PC-9 (cell line): ENCODE measurements at regions not wholly inside any gene's neighbourhood (a gene's known extent, or its start where the extent isn't known, plus 50 kb on each side); places are given as distances from the start of the nearest gene placed in this dataset.

Source experiments
- BruUV-seq: library from RNA; stranded (reverse); fragments of 400-500 nt; replicated peaks from 2 replicates; lab custom pipeline; 2021; lab: Mats Ljungman, UMichigan
- CTCF ChIA-PET: fragments of 300-600 bp; sonication (Branson Sonifier 250); formaldehyde crosslinking; loops from one replicate; lab custom pipeline; 2022; ENCODE audit warnings: antibody characterized with exemption; lab: Charles Lee
- POLR2A ChIA-PET: fragments of 300-600 bp; sonication (Branson Sonifier 250); formaldehyde crosslinking; loops from one replicate; lab custom pipeline; 2022; ENCODE audit warnings: antibody characterized with exemption; ENCODE audit not compliant: unreplicated experiment; lab: Charles Lee
- DNase-seq, 2 experiments: peaks; one replicate each; pipeline versions ENCODE4 v3.0.0 to v3.0.0-alpha.2; 2015 to 2022; ENCODE audit warnings: mixed read lengths in 1 of 2
- H2AFZ ChIP-seq: fragments of 200-600 bp; sonication (generic); 2 replicates; pipeline ENCODE4 v1.8.1; 2017; ENCODE audit warnings: antibody characterized with exemption
- H3F3A ChIP-seq: fragments of 200-600 bp; sonication (generic); 2 replicates; pipeline ENCODE4 v1.8.1; 2017; ENCODE audit warnings: antibody characterized with exemption, mild to moderate bottlenecking, low read depth; ENCODE audit not compliant: insufficient read depth
- H3K27ac ChIP-seq: fragments of 200-600 bp; sonication (generic); 2 replicates; pipeline ENCODE4 v1.6.1; 2016; ENCODE audit warnings: mixed run types
- H3K27me3 ChIP-seq: fragments of 200-600 bp; sonication (generic); 2 replicates; pipeline ENCODE4 v1.6.1; 2016; ENCODE audit warnings: low read depth, mixed run types; ENCODE audit not compliant: insufficient read depth
- H3K36me3 ChIP-seq: fragments of 200-600 bp; sonication (generic); 2 replicates; pipeline ENCODE4 v1.6.1; 2016; ENCODE audit warnings: low read depth, mixed run types
- H3K4me1 ChIP-seq: fragments of 200-600 bp; sonication (generic); replicated peaks from 2 replicates; pipeline ENCODE4 v1.6.1; 2016; ENCODE audit warnings: mixed run types; ENCODE audit not compliant: insufficient read depth
- H3K4me2 ChIP-seq: fragments of 200-600 bp; sonication (generic); 2 replicates; pipeline ENCODE4 v1.6.1; 2017; ENCODE audit warnings: mixed run types
- H3K4me3 ChIP-seq: fragments of 200-600 bp; sonication (generic); 2 replicates; pipeline ENCODE4 v1.6.1; 2016; ENCODE audit warnings: mixed run types
- H3K79me2 ChIP-seq: fragments of 200-600 bp; sonication (generic); 2 replicates; pipeline ENCODE4 v1.6.1; 2017; ENCODE audit warnings: low read depth, mixed run types
- H3K9me2 ChIP-seq: fragments of 200-600 bp; sonication (generic); 2 replicates; pipeline ENCODE4 v1.8.1; 2017; ENCODE audit warnings: mild to moderate bottlenecking; ENCODE audit not compliant: insufficient read depth
- H3K9me3 ChIP-seq: fragments of 200-600 bp; sonication (generic); 2 replicates; pipeline ENCODE4 v1.8.1; 2016; ENCODE audit warnings: low read depth; ENCODE audit not compliant: insufficient read depth
- H4K20me1 ChIP-seq: fragments of 200-600 bp; sonication (generic); 2 replicates; pipeline ENCODE4 v1.8.1; 2017; ENCODE audit not compliant: insufficient read depth
- EZH2 ChIP-seq: fragments of 200-600 bp; sonication (generic); IDR thresholded peaks from 2 replicates; pipeline ENCODE4 v1.8.0; 2017; ENCODE audit warnings: antibody characterized with exemption, low read depth
- intact Hi-C: fragments of 100-400 bp; cut with micrococcal nuclease; formaldehyde crosslinking; loops from one replicate; pipeline ENCODE4 v1.10.0; 2022; ENCODE audit not compliant: unreplicated experiment
- TF ChIP-seq, protein P1 (sequence below): fragments of 200-600 bp; sonication (generic); conservative IDR thresholded peaks from 2 replicates; pipeline ENCODE4 v1.6.1; 2017; ENCODE audit warnings: mixed run types, antibody characterized with exemption, mild to moderate bottlenecking, moderate library complexity

DNA sequence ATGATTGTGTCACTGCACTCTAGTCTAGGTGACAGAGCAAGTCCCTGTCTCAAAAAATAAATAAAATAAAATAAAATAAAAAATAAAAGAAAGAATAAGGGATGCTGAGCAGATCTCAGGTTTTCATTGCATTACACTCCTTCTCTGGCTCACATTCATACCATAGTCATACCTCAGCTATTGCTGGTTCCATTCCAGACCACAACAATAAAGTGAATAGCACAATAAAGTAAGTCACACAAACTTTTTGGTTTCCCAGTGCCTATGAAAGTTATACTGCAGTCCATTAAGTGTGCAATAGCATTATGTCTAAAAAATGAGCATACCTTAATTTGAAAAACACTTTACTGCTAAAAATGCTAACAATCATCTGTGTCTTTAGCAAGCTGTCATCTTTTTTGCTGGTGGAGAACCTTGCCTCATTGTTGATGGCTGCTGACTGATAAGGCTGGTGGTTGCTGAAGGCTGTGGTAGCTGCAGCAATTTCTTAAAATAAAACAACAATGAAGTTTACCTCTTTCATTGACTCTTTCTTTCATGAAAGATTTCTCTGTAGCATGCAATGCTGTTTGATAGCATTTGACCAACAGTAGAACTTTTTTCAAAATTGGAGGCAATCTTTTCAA, 415.7 kb downstream of the ZNF608 start:
- Histone ChIP-seq H3K4me1 (no peaks in the 10 kb centered on the region), H3K79me2 (no peaks in the 10 kb centered on the region), H3K27me3 (no peaks in the 10 kb centered on the region), H3K9me3 (no peaks in the 10 kb centered on the region), H3K9me2 (no peaks in the 10 kb centered on the region), H3K4me3 (no peak overlapping the region), H3F3A (no peaks in the 10 kb centered on the region), H3K36me3 (no peaks in the 10 kb centered on the region), H2AFZ (no peak overlapping the region), H4K20me1 (no peaks in the 10 kb centered on the region), H3K4me2 (no peak overlapping the region), H3K27ac (no peak overlapping the region)
- TF ChIP-seq, protein P1, sequence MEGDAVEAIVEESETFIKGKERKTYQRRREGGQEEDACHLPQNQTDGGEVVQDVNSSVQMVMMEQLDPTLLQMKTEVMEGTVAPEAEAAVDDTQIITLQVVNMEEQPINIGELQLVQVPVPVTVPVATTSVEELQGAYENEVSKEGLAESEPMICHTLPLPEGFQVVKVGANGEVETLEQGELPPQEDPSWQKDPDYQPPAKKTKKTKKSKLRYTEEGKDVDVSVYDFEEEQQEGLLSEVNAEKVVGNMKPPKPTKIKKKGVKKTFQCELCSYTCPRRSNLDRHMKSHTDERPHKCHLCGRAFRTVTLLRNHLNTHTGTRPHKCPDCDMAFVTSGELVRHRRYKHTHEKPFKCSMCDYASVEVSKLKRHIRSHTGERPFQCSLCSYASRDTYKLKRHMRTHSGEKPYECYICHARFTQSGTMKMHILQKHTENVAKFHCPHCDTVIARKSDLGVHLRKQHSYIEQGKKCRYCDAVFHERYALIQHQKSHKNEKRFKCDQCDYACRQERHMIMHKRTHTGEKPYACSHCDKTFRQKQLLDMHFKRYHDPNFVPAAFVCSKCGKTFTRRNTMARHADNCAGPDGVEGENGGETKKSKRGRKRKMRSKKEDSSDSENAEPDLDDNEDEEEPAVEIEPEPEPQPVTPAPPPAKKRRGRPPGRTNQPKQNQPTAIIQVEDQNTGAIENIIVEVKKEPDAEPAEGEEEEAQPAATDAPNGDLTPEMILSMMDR = no peak
- TF ChIP-seq EZH2 = no peak
- intact Hi-C loops = no loop called here
- ChIA-PET CTCF (no interaction called here), POLR2A (no interaction called here)
- no TSS peak for BruUV-seq
- DNase-seq = no peak

DNA sequence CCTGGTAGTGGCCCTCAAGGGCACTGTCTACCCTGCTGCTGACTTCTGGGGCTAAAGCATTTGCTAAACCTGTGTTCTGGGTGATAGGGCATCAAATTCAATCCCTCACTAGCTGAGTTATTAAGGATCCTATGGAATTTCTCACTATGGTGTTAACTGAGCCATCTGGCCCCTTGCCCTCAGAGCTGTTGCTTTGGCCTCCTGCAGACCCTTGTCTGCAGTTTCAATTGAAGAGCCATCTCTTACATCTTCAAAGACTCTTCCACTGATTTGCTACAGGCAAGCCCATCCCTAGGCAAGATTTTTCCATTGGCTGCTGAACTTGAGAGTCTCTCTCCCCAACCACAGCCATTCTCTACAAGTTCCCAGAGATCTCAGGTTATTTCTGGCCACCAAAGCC, 418.2 kb downstream of the ZNF608 start:
- no peaks in the 10 kb centered on the region for H3F3A ChIP-seq
- intact Hi-C loops = no loop called here
- no peaks in the 10 kb centered on the region for H3K9me2 ChIP-seq
- no peaks in the 10 kb centered on the region for H4K20me1 ChIP-seq
- DNase-seq = no peak
- H3K4me2 ChIP-seq = no peak overlapping the region
- TF ChIP-seq EZH2 = no peak
- no peak overlapping the region for H2AFZ ChIP-seq
- no peaks in the 10 kb centered on the region for H3K27me3 ChIP-seq
- H3K79me2 ChIP-seq = no peaks in the 10 kb centered on the region
- H3K9me3 ChIP-seq = no peaks in the 10 kb centered on the region
- H3K4me1 ChIP-seq = no peaks in the 10 kb centered on the region
- ChIA-PET POLR2A (no interaction called here), CTCF (no interaction called here)
- H3K27ac ChIP-seq = no peak overlapping the region
- no TSS peak for BruUV-seq
- H3K4me3 ChIP-seq = no peak overlapping the region
- H3K36me3 ChIP-seq = no peaks in the 10 kb centered on the region

DNA sequence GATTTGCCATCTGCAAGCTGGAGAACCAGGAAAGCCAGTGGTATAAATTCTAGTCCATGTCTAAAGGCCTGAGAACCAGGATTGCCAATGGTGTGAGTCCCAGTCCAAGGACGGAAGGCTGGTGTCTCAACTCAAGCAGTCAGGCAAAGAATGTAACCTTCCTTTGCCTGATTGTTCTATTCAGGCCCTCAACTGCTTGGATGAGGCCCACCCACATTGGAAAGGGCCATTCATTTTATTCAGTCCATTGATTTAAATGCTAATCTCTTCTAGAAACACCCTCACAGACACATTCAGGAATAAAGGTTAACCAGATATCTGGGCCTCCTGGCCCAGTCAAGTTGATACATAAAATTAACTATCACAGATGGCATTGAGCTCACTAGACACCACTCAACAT, 427.8 kb downstream of the ZNF608 start:
- Histone ChIP-seq H3K4me2 (no peak overlapping the region), H3K9me2 (no peaks in the 10 kb centered on the region), H3K27ac (no peak overlapping the region), H3K27me3 (no peaks in the 10 kb centered on the region), H3K4me3 (no peak overlapping the region), H3K79me2 (no peaks in the 10 kb centered on the region), H3F3A (no peaks in the 10 kb centered on the region), H4K20me1 (no peaks in the 10 kb centered on the region), H3K4me1 (no peaks in the 10 kb centered on the region), H3K9me3 (peaks cover 4% of the 10 kb centered on the region; the same call in 1 of the 2 replicates), H3K36me3 (no peaks in the 10 kb centered on the region), H2AFZ (no peak overlapping the region)
- ChIA-PET CTCF (no interaction called here), POLR2A (no interaction called here)
- DNase-seq = no peak
- TF ChIP-seq EZH2 = no peak
- TF ChIP-seq, protein P1 = no peak
- intact Hi-C loops = no loop called here
- no TSS peak for BruUV-seq

DNA sequence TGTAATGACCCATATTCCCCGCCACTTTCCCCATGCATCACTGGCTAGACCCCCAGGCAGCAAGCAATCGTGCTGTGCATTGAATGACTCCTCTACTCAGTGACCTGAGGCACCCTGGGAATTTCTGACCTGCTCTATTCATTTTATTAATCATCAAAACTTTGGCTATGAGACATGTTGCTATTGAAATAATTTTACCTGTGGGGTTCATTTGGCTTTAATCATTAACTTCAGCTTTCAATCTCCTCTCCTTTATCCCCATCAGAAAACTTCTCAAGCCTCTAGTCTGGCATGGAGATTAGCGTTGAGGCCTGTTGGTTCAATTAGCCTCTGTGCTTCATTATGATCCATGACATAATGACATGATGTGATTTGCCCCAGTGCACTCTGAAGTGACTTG, 429.0 kb downstream of the ZNF608 start:
- intact Hi-C loops = no loop called here
- no peaks in the 10 kb centered on the region for H3K79me2 ChIP-seq
- BruUV-seq = no TSS peak
- ChIA-PET CTCF (no interaction called here), POLR2A (no interaction called here)
- H3K4me3 ChIP-seq = no peak overlapping the region
- no peak overlapping the region for H3K27ac ChIP-seq
- H3K27me3 ChIP-seq = no peaks in the 10 kb centered on the region
- H3K36me3 ChIP-seq = no peaks in the 10 kb centered on the region
- H3K9me2 ChIP-seq = no peaks in the 10 kb centered on the region
- peaks cover 4% of the 10 kb centered on the region; the same call in 1 of the 2 replicates for H3K9me3 ChIP-seq
- no peak overlapping the region for H2AFZ ChIP-seq
- H3K4me1 ChIP-seq = no peaks in the 10 kb centered on the region
- H3K4me2 ChIP-seq = no peak overlapping the region
- H3F3A ChIP-seq = no peaks in the 10 kb centered on the region
- H4K20me1 ChIP-seq = no peaks in the 10 kb centered on the region
- no peak for DNase-seq
- TF ChIP-seq EZH2 = no peak
- TF ChIP-seq, protein P1 = no peak
